ENCODE measurements at regions not wholly inside any gene's neighbourhood (a gene's known extent, or its start where the extent isn't known, plus 50 kb on each side); places are given as distances from the start of the nearest gene placed in this dataset.

- Mint-ChIP-seq H3K36me3 (ENCODE audit: low read depth) (no peaks in the 10 kb centered on the region), H3K4me3 (no peak overlapping the region), H3K27ac (no peak overlapping the region), H3K9me3 (peaks cover 39% of the 10 kb centered on the region), H3K4me1 (no peaks in the 10 kb centered on the region), H3K27me3 (ENCODE audit: insufficient read depth) (no peaks in the 10 kb centered on the region)
- Histone ChIP-seq H3K27me3 (ENCODE audit: control insufficient read depth, insufficient read depth, low read length, poor library complexity, severe bottlenecking) (no peaks in the 10 kb centered on the region), H3K4me1 (ENCODE audit: control insufficient read depth, insufficient read depth, low read length) (no peaks in the 10 kb centered on the region), H3K36me3 (ENCODE audit: control insufficient read depth, insufficient read depth, low read length) (no peaks in the 10 kb centered on the region), H3K9me3 (ENCODE audit: control insufficient read depth, low read length) (no peaks in the 10 kb centered on the region), H3K9ac (ENCODE audit: extremely low read depth, low read length, poor library complexity, severe bottlenecking) (no peak overlapping the region), H3K4me3 (ENCODE audit: low read length) (no peak overlapping the region), H3K27ac (ENCODE audit: low read depth, low read length) (no peak overlapping the region)
- TF ChIP-seq CTCF (conservative IDR thresholded peaks at IDR 0.05) = no peak
- WGBS, 2 experiments (ENCODE audit: insufficient coverage in 1 of 2, insufficient read length in 1 of 2) = 82% methylated on average over 3 of the region's 3 CpGs; no CpG with 5 or more reads in 1 of the 2 experiments
- DNase-seq = no peak
Observed at GRCh38 chrX:118207831-118208453, 91.3 kb upstream of the KLHL13 start.

GRCh38 chrX:118208481-118208880, 91.9 kb upstream of the KLHL13 start:
- Histone ChIP-seq H3K36me3 (ENCODE audit: control insufficient read depth, insufficient read depth, low read length) (no peaks in the 10 kb centered on the region), H3K4me1 (ENCODE audit: control insufficient read depth, insufficient read depth, low read length) (no peaks in the 10 kb centered on the region), H3K4me3 (ENCODE audit: low read length) (no peak overlapping the region), H3K27ac (ENCODE audit: low read depth, low read length) (no peak overlapping the region), H3K27me3 (ENCODE audit: control insufficient read depth, insufficient read depth, low read length, poor library complexity, severe bottlenecking) (no peaks in the 10 kb centered on the region), H3K9me3 (ENCODE audit: control insufficient read depth, low read length) (no peaks in the 10 kb centered on the region), H3K9ac (ENCODE audit: extremely low read depth, low read length, poor library complexity, severe bottlenecking) (no peak overlapping the region)
- Mint-ChIP-seq H3K4me3 (no peak overlapping the region), H3K27me3 (ENCODE audit: insufficient read depth) (no peaks in the 10 kb centered on the region), H3K4me1 (no peaks in the 10 kb centered on the region), H3K27ac (no peak overlapping the region), H3K36me3 (ENCODE audit: low read depth) (no peaks in the 10 kb centered on the region), H3K9me3 (peaks cover 38% of the 10 kb centered on the region)
- no peak for DNase-seq
- TF ChIP-seq CTCF (conservative IDR thresholded peaks at IDR 0.05) = no peak
- WGBS, 2 experiments (ENCODE audit: insufficient coverage in 1 of 2, insufficient read length in 1 of 2) = 77% methylated on average over 4 of the region's 4 CpGs; no CpG with 5 or more reads in 1 of the 2 experiments

GRCh38 chrX:118211891-118212816, 95.5 kb upstream of the KLHL13 start:
- DNase-seq = no peak
- Histone ChIP-seq H3K36me3 (ENCODE audit: control insufficient read depth, insufficient read depth, low read length) (no peaks in the 10 kb centered on the region), H3K4me1 (ENCODE audit: control insufficient read depth, insufficient read depth, low read length) (no peaks in the 10 kb centered on the region), H3K27ac (ENCODE audit: low read depth, low read length) (no peak overlapping the region), H3K27me3 (ENCODE audit: control insufficient read depth, insufficient read depth, low read length, poor library complexity, severe bottlenecking) (no peaks in the 10 kb centered on the region), H3K9ac (ENCODE audit: extremely low read depth, low read length, poor library complexity, severe bottlenecking) (no peak overlapping the region), H3K4me3 (ENCODE audit: low read length) (no peak overlapping the region), H3K9me3 (ENCODE audit: control insufficient read depth, low read length) (no peaks in the 10 kb centered on the region)
- Mint-ChIP-seq H3K9me3 (peaks cover 43% of the 10 kb centered on the region), H3K27me3 (ENCODE audit: insufficient read depth) (no peaks in the 10 kb centered on the region), H3K4me1 (no peaks in the 10 kb centered on the region), H3K4me3 (no peak overlapping the region), H3K27ac (no peak overlapping the region), H3K36me3 (ENCODE audit: low read depth) (no peaks in the 10 kb centered on the region)
- TF ChIP-seq CTCF (conservative IDR thresholded peaks at IDR 0.05) = no peak
- WGBS, 2 experiments (ENCODE audit: insufficient coverage in 1 of 2, insufficient read length in 1 of 2) = 81 to 83% methylated on average over 2 to 10 of the region's 10 CpGs

Measured in endodermal cell (in vitro differentiated cells).